ENCODE measurements at regions not wholly inside any gene's neighbourhood (a gene's known extent, or its start where the extent isn't known, plus 50 kb on each side); places are given as distances from the start of the nearest gene placed in this dataset.

DNA sequence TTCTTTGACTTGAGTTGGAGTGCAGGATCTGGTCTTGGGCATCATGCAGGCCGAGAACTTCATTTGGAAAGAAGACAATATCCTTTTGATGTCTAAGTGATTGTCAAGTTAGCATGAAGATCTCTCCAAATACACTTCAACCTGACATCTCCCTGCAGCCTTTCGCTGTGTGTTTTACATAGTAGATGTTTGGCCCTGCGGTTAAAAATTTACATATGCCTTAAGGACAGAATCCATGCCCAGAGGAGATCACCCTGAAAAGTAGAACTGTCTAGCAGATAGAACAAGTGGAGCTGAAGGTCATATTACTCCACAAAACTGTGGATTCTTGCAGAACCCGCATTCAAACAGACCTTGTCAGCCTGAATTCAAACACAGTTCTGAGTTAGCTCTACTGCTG lies 409.9 kb downstream of the LPIN1 start:
- Histone ChIP-seq H3K4me2 (ENCODE audit: insufficient read depth, low read length) (no peak overlapping the region), H2AFZ (ENCODE audit: low read depth, low read length) (no peak overlapping the region)

DNA sequence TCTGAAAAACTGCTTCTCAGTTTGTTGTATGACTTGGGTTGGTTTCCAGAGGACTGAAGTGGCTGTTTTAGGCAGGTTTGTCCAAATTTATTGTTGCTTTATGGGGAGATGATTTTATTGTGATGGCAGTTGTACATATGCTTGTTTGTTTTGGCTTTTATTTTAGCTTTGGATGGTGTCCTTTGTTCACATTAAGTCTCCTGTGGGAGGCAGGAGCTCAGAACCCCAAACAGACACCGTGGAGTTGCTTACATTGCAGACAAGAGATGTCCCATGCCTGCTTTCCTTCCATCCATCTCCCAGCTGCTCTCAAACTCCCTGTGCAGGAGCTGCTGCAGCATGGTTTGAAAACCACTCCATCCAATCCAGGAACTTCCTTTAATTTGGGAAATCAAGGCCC lies 414.7 kb downstream of the LPIN1 start:
- no peaks in the 10 kb centered on the region for H4K20me1 ChIP-seq (ENCODE audit: insufficient read depth, low read length)
- no peak overlapping the region for H3K9ac ChIP-seq (ENCODE audit: low read depth, low read length)
- no peak for TF ChIP-seq EZH2 (IDR thresholded peaks at IDR 0.05; ENCODE audit: borderline replicate concordance, low read depth, low read length, severe bottlenecking)
- TF ChIP-seq, protein P1, sequence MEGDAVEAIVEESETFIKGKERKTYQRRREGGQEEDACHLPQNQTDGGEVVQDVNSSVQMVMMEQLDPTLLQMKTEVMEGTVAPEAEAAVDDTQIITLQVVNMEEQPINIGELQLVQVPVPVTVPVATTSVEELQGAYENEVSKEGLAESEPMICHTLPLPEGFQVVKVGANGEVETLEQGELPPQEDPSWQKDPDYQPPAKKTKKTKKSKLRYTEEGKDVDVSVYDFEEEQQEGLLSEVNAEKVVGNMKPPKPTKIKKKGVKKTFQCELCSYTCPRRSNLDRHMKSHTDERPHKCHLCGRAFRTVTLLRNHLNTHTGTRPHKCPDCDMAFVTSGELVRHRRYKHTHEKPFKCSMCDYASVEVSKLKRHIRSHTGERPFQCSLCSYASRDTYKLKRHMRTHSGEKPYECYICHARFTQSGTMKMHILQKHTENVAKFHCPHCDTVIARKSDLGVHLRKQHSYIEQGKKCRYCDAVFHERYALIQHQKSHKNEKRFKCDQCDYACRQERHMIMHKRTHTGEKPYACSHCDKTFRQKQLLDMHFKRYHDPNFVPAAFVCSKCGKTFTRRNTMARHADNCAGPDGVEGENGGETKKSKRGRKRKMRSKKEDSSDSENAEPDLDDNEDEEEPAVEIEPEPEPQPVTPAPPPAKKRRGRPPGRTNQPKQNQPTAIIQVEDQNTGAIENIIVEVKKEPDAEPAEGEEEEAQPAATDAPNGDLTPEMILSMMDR (IDR thresholded peaks at IDR 0.05; ENCODE audit: borderline replicate concordance, extremely low read depth, low read length, poor library complexity, severe bottlenecking), result no peak
- H2AFZ ChIP-seq (ENCODE audit: low read depth, low read length), result no peak overlapping the region
- no peak overlapping the region for H3K4me2 ChIP-seq (ENCODE audit: insufficient read depth, low read length)
- H3K9me3 ChIP-seq (ENCODE audit: insufficient read depth, low read length, severe bottlenecking), result no peaks in the 10 kb centered on the region
- H3K27me3 ChIP-seq (ENCODE audit: insufficient read depth, low read length, poor library complexity), result no peaks in the 10 kb centered on the region
- no peaks in the 10 kb centered on the region for H3K36me3 ChIP-seq (ENCODE audit: insufficient read depth, low read length)
- H3K79me2 ChIP-seq (ENCODE audit: insufficient read depth, low read length), result no peaks in the 10 kb centered on the region
- DNase-seq, result no peak
- no peak for ATAC-seq (ENCODE audit: insufficient read depth, low read depth)
- H3K4me1 ChIP-seq (ENCODE audit: insufficient read depth, low read length), result no peaks in the 10 kb centered on the region
- H3K4me3 ChIP-seq (ENCODE audit: low read depth in 1 of 2, low read length in 2 of 2), result no peak overlapping the region
- no peak overlapping the region for H3K27ac ChIP-seq (ENCODE audit: low read length)

More for the DNA sequence above, 409.9 kb downstream of the LPIN1 start:
- Histone ChIP-seq H3K79me2 (ENCODE audit: insufficient read depth, low read length) (no peaks in the 10 kb centered on the region), H3K27me3 (ENCODE audit: insufficient read depth, low read length, poor library complexity) (no peaks in the 10 kb centered on the region), H3K9ac (ENCODE audit: low read depth, low read length) (no peak overlapping the region), H3K4me3 (ENCODE audit: low read depth in 1 of 2, low read length in 2 of 2) (no peak overlapping the region), H3K36me3 (ENCODE audit: insufficient read depth, low read length) (no peaks in the 10 kb centered on the region), H4K20me1 (ENCODE audit: insufficient read depth, low read length) (no peaks in the 10 kb centered on the region), H3K27ac (ENCODE audit: low read length) (no peak overlapping the region), H3K4me1 (ENCODE audit: insufficient read depth, low read length) (no peaks in the 10 kb centered on the region), H3K9me3 (ENCODE audit: insufficient read depth, low read length, severe bottlenecking) (no peaks in the 10 kb centered on the region)
- no peak for ATAC-seq (ENCODE audit: insufficient read depth, low read depth)
- TF ChIP-seq, protein P1 (IDR thresholded peaks at IDR 0.05; ENCODE audit: borderline replicate concordance, extremely low read depth, low read length, poor library complexity, severe bottlenecking), result no peak
- TF ChIP-seq EZH2 (IDR thresholded peaks at IDR 0.05; ENCODE audit: borderline replicate concordance, low read depth, low read length, severe bottlenecking), result no peak
- no peak for DNase-seq

DNA sequence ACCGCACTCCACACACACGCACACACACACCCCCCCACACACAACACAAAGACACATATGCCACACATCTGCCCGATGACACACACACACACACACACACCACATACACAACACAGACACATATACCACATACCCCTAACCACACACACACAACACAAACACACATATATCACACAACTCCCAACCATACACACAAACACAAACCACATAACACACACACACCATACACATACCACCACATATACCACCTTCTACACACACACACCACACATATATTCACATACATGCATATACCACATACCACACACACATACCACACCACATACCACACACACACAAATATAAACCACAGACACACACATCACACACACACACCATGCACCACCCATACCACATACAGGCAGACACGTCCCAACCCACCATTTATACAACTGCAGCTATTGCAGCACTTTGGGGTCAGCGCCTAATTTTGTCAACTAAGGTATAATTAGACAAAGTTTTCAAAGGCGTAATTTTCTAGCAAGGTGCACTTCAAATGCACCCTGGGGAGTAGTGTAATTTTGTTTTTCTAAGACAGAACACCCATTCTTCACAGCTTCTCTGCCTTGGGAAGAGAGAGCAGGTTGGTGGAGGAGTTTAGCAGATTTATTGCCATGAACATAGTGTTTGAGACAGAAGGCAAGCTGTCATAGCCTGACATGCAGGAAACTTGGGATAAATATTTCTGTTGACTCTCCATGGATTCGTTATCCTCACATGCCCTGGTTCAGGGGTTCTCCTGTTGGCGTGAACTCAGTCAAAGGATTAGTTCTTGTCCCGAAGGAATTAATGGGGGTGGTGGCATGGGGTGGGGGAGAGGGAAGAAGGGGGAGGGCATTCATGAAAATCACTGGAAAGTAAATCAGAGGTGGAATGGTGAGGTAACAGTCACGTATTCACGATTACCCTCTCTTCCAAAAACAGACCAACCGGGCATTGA lies 416.1 kb downstream of the LPIN1 start:
- no peaks in the 10 kb centered on the region for H3K9me3 ChIP-seq (ENCODE audit: insufficient read depth, low read length, severe bottlenecking)
- H3K9ac ChIP-seq (ENCODE audit: low read depth, low read length), result no peak overlapping the region
- no peaks in the 10 kb centered on the region for H3K36me3 ChIP-seq (ENCODE audit: insufficient read depth, low read length)
- H4K20me1 ChIP-seq (ENCODE audit: insufficient read depth, low read length), result no peaks in the 10 kb centered on the region
- H3K4me3 ChIP-seq (ENCODE audit: low read depth in 1 of 2, low read length in 2 of 2), result no peak overlapping the region
- H3K4me2 ChIP-seq (ENCODE audit: insufficient read depth, low read length), result no peak overlapping the region
- H2AFZ ChIP-seq (ENCODE audit: low read depth, low read length), result no peak overlapping the region
- no peak for DNase-seq
- no peaks in the 10 kb centered on the region for H3K27me3 ChIP-seq (ENCODE audit: insufficient read depth, low read length, poor library complexity)
- H3K4me1 ChIP-seq (ENCODE audit: insufficient read depth, low read length), result no peaks in the 10 kb centered on the region
- no peak overlapping the region for H3K27ac ChIP-seq (ENCODE audit: low read length)
- H3K79me2 ChIP-seq (ENCODE audit: insufficient read depth, low read length), result no peaks in the 10 kb centered on the region
- no peak for ATAC-seq (ENCODE audit: insufficient read depth, low read depth)
- TF ChIP-seq, protein P1 (IDR thresholded peaks at IDR 0.05; ENCODE audit: borderline replicate concordance, extremely low read depth, low read length, poor library complexity, severe bottlenecking), result no peak
- no peak for TF ChIP-seq EZH2 (IDR thresholded peaks at IDR 0.05; ENCODE audit: borderline replicate concordance, low read depth, low read length, severe bottlenecking)
